NCI-H2196 treated with DMSO at 0.1 percent for 48 hours (cell line): ENCODE measurements at regions not wholly inside any gene's neighbourhood (a gene's known extent, or its start where the extent isn't known, plus 50 kb on each side); places are given as distances from the start of the nearest gene placed in this dataset.
A peak's percentile ranks its signal among the peaks of the same experiment; 100 is the strongest.

Experiments used
- DNase-seq: peaks from one replicate; lab custom pipeline; 2025; ENCODE audit not compliant: unreplicated experiment; lab: John Stamatoyannopoulos, UW

DNA sequence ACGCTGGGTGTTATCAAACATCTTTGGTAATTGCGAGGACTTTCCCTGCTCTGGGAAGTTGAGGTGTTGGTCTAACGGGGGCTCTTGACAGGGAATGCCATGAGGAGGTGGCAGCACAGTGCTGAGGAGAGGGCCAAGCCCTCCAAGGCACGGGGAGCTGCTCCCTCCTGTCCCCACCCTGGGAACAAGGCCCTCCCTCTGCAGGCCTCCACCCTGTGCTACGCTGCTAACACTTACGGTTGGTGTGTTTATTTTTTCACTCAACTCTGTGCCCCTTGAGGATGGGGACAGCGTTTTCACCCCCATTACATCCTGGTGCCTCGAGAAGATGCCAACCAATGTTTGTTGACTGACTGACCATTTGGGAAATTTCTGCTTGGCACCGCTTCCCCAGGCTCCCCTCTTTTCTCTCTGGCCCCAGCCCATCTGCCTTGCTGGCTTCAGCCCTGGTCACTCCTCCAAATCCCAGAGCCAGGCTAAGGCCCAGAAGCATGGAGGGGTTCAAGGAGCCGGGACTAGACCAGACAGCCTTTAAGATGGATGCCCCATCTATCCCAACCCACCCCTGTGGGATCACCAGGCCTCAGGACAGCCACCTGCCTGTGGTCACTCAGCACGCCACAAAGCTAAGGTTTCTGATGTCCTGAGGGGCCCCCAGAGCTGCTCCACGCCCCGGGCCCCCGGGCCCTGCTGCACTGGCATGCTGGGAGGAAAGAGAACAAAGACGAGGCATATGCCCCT, 125.7 kb downstream of the BARX1 start:
- DNase-seq: no peak

DNA sequence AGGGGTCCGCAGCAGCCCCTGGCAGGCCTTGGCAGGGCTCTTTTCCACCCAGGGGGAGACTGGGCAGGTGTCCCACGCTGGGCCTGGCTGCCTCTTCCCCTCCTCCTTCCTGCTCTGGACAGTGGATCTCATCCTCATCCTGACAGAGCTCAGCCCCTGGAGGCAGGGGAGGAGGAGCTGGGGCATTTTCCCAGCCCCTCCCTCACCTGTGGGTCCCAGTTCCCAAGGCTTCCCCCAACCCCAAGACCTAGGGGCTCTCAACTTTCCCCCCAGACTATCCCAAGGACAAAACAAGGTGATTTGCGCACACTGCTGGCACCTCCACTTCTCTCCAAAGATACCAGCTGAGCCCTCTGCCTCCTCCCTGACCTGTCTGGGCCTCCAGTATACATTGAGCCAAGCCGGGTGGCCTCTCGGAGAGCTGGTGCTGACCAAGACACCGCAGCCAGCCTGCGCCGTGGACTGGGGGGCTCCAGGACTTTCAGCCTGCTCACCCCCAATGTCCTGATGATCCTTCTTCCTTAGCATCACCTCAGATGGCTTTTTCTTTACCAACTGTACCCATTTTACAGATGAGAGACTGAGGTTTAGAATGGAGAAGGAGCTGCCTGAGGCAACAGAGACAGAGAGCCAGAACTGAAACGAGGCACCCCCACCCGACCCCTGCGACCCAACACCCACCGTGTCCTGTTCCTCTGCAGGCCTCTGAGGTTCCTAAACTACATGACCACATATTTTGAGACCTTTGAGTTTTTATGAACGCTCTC, 126.6 kb downstream of the BARX1 start:
- no peak for DNase-seq

DNA sequence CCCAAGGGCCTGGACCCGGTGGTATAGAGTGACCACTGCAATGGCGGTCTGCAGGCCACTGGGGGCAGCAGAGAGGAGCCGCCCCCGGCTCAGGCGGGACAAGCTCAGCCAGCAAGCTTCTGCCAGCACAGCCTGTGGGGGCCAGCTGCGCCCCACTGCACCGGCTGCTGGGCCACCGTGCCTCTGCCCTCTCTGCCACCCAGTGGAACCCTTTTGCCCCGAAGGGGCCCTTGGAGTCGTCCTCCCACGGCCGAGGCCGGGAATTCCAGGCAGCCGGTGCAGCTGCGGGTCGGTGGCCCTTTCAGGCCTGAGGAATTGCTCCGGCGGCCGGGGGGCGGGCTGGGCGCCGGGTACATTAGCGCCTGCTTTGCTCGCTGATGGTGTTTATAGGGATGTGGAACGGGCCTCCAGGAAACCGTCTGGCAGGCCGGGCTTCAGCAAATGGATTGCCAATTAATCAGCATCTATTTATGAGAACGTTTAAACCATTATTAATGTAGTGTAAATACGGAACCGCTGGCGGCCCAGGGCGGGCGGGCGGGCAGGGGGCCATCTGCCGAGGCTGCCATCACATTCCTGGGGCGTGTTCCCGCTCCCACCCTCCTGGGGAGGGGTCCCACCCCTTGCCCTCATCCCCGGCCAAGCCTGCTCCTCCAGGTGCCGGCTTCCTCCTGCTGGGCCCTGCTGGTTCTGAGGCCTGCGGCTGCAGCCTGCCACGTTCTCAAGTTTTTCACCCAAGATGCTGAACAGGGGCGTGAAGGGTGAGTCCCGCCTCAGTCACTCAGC, 127.4 kb downstream of the BARX1 start:
- DNase-seq: no peak

DNA sequence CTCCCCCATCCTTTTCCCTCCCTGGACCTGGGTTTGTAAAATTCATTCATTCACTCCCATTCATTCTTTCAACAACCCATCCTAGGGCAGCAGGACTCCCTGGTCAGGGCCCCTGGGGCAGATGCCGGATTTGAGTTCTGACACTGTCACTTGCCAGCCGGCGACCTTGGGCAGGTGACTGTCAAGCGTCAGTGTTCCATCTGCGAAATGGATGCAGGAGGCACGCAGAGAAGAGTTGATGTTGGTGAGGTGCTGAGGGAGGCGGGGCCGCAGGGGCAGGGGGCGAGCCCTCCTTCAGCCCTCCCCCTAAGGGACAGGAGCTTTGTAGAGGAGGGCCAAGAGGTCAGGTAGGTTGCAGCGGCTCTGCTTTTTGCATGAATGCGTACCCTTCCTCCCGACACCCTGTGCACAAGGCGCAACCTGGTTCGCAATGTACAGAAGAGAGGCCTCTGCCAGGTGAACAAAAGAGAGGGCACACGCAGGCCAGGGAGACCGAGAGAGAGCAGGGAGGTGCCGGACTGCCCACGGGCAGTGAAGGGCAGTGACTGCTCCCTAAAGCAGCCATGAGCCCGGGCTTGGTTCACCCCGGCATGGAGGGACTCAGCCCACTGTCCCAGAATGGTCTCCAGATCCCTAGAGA, 128.1 kb downstream of the BARX1 start:
- no peak for DNase-seq

DNA sequence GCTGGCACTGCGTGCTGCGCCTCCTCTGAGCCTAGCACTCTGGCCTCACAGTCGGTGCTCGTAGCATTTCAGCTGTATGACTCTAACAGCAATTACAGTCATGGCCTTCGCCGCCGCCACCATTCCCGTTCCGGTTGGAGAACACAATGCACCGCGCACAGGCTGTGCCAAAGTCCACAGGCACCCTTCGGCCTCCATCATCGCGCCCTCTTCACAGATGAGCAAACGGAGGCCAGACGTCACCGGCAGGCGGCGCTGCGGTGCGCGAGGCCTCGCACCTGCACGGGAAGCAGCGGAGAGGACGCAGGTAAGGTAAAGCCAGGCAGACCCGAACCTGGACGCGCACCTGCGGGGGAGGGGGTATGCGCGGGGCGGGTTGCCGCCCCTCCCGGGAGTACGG, 128.9 kb downstream of the BARX1 start:
- no peak for DNase-seq

DNA sequence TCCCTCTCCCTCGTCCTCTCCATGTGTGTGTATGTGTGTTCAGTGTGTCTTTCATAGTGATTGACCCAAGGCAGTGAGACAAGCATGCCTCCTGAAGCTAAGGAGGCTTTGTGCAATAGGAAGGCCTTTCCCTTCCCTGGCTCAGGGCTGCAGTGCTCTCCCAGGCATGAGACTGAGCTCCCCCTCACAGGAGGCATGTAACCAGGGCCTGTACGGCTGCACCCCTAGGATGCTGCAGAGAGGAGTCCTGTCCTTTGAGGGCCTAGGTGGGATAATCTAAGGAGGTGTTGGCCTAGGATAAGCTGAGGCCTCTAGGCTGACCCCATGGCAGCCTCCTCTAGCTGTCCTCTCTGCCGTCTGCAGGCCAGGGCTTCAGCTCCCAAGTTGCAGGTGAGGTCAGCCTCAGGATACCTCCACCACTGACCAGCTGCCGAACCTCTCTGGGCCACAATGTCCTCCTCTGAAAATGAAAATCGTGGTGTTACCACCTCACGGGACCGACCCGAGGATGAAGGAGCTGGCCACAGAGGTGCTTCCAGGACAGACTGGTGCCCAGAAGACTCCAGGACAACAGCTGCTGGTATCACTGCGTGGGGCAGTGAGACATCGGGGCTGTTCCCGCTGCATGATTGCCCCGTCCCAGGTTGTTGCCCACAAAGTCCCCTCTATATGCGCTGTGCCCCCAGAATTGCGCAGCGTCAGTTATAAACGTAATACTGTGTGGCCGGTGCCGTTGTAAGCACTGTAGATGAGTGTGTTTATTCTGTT, 129.6 kb downstream of the BARX1 start:
- DNase-seq: no peak

DNA sequence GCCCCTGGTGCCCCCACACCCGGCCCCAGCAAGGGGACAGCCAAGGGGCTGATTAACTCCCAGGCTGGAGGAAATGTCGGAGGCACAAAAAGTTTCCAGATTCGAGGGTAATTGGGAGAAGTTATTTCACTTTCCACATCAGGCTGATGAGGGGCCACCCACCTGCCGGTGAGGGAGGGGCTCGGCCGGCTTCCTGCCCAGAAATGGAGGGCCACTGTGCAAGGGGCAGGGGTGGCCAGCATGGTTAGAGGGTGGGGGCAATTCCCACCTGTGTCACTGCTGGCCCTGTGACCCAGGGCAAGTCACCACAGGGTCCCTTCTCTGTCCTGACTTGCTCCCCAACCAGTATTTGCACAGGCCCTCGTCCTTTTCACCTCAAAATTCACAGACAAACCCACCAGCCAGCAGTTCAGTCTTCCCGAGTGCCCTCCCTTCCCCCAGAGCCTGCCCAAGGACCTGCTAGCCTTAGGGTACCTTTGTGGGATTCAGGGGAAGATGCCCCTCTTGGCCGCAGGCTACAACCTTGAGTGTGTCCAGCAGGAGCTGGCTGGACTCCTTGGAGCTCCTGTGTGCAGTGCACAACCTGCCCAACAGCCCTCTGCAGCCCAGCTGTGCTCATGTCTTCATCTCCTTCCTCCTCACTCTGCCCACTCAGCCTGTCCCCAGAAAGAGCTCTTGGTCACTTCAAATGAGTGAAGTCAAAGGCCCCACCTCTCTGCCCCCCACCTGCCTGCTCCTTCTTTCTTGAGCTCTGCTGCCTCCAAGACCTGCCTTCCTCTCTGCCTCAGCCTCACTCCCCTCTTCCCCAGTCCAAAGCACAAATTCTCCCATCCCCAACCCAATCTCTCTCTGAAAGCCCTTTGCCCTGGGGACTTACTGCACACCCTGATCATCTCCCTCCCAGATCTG, 130.5 kb downstream of the BARX1 start:
- no peak for DNase-seq

DNA sequence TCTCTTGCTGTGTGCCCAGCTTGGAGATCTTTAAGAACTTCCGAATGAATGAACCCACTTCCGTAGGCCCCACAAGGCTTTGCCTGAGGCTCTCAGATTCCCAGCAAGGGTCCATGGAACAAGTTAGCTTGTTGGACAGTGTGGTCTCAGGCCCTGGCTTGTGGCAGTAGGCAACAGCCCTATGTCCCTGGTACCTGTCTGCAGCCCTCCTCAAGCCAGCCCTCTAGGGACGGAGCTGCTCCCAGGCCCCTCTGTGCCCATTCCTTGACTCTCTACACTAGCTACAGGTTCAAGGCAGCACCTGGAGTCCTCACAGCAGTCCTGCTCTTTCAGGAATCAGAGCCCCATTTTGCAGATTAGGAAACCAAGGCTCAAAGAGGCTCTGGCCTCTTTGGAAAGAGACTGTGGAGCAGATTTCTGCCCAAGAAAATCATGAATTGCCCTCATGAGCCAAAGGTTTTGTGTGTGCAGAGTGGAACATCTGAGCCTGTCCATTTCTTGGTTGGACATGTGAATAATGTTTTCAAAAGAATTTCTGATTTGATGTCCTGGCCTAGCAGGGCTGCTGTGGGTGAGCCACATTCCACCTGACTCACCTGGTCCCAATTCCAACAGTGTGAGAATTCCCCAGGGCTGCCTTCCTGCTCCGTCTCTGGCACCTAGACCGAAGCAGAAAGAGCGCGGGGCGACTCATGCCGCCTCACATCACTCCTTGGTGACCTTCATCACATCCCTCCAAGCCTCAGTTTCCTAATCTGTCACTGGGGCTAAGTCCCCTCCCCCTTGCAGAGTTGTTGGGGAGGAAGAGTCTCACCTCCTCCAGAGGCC, 131.7 kb downstream of the BARX1 start:
- DNase-seq: no peak

DNA sequence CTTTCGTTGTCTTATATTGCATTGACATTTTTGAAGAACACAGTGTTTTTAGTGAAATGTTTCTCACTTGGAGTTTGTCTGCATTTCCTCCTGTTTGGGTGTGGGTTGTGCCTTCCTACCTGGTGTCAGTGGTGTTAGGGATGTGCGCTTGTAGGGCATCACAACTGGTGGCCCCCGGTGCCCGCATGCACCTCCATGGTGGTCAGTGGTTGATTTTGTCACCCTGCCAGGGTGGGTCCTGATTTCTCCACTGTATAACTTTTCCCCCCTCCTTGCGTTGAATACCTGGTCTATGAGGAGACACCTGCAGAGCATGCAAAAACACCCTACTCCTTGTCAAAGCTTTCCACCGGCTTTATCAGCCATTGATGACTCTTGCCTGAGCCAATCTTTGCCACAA, 132.9 kb downstream of the BARX1 start:
- DNase-seq: no peak

DNA sequence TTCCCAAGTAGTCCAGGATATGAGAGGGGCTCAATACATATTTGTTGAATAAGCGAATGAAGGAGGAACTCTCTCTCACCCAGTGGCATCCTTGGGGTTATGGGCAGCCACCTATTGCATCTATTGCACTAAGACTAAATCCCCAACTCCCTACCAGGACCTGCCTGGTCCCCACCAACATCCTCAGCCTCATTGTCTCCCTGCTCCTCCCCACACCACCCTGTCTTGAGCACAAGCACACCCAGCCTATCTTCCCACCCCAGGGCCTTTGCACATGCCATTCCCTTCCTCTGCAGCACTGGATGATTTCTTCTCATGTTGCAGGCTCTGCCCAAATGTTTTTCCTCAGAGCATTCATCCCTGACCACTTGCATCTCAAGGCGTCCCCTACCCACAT, 133.8 kb downstream of the BARX1 start:
- no peak for DNase-seq

DNA sequence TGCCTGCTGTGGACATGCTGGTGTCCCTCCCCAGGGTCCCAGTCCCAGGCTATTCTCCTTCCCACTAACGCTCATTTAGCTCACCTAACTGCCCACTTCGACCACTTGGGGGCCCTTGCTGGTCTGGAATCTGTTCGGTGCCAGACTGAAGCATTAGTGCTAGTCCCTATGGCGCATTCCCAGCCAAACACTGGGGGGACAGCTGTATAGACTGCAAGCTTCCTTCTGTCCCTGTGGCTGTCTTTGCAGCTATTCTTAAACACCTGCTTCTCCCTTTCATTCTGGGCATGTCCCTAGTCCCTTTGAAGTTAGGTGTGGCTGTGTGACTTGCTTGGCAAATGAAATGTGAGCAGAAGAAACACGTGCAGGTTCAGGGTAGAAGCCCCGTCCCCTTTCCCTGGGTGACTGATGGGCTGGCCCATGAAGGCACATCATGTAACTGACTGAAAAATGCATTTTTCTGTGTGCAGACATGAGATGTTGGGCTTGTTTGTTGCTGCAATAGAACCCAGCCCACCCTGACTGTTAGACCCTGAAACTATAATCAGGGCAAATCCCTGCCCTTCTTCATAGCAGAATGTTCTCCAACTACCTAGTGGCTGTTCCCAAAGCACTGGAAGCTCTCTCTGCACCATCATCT, 134.4 kb downstream of the BARX1 start:
- DNase-seq: no peak

DNA sequence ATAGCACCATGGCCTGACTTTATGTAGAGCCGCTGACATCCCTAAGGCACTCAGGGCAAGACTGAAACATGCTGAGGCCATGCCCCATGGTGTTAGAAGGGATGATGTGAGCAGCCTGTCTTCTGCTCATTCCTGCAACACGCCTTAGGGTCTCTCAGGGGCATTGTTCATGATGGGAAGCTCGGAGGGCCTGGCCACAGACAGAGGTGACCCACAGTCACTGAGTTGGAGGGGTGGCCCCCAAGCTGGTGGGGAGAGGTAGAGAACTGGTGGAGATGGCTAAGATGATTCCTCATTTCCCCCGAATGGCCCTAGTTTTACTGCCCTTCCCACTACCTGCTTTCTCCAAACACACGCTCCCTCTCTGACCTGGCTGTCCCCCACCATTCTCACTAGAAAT, 135.2 kb downstream of the BARX1 start:
- DNase-seq: no peak

DNA sequence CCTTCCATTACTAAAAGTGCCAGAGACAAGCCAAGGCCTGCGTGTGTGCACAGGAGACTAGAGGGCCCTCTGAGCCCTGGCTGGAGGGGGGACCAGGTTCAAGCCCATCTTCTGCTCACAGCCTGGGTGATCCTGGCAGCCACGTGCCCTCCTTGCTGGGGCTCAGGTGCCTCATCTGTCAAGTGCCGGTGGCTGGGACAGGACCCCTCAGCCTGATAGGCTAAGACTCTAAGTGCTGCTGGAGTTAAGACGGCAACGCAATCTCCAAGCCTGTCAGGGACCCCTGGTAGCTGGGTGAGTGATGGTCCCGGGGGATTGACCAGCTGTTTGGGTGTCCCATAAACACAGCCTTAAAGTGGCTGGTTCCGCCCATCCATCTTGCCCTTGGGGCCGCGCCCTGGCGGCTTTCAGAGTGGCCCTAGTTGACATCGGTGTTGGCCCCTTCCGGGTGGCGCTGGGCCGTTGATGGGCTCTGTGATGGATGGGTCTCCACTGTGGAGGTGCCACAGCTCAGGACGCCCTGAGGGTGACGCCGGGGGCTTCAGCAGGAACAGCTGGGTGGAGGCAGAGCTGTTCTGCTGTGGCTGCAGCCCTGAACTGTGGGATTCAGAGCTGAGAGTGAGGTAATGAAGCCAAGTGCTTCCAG, 136.2 kb downstream of the BARX1 start:
- no peak for DNase-seq

DNA sequence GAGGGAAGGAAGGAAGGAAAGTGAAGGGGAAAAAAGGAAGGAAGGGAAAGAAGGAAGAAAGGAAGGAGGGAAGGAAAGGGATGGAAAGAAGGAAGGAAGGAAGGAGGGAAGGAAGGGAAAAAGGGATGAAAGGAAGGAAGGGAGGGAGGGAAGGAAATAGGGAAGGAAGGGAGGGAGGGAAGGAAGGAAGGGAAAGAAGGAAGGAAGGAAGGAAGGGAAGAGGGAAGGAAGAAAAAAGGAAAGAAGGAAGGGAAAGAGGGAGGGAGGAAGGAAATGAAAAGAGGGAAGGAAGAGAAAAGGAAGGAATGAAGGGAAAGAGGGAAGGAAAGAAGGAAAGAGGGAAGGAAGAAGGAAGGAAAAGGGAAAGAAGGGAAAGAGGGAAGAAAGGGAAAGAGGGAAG, 136.9 kb downstream of the BARX1 start:
- DNase-seq: no peak

DNA sequence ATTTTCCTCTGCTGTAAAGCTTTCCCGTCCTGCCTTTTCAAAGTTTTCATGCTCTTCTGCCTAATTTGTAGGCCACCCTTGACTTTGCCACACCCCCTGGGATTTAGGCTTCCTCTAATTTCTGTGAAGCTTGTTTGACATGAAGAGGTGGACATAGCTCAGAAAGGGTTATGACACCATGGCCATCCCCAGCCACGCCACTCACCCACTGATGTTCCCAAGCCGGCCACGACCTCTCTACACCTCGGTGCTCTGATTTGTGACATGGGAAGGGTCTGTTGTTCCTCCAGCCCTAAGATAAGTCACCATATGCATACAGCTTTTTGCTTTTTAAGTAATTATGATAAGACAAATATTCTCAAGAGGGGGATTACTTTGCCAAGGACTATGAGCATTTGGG, 139.5 kb downstream of the BARX1 start:
- DNase-seq: no peak

DNA sequence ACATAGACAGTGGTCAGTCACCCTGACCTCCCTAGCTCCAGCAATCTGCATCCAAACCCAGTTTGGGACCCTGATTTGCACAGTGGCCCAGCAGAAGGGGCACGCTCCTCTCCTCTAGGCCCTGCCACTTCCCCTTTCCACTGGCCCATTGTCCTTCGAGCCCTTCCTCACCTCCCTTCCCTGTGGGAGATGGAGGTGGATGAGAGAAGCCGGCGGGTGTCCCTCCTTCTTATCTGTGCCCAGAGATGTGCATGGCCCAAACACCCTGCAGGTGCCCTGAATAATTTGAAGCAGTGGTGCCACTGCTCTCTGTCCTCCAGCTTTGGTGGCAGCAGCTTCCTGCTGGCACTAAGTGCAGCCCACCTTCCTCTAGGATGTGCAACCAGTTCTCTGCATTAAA, 140.0 kb downstream of the BARX1 start:
- no peak for DNase-seq

DNA sequence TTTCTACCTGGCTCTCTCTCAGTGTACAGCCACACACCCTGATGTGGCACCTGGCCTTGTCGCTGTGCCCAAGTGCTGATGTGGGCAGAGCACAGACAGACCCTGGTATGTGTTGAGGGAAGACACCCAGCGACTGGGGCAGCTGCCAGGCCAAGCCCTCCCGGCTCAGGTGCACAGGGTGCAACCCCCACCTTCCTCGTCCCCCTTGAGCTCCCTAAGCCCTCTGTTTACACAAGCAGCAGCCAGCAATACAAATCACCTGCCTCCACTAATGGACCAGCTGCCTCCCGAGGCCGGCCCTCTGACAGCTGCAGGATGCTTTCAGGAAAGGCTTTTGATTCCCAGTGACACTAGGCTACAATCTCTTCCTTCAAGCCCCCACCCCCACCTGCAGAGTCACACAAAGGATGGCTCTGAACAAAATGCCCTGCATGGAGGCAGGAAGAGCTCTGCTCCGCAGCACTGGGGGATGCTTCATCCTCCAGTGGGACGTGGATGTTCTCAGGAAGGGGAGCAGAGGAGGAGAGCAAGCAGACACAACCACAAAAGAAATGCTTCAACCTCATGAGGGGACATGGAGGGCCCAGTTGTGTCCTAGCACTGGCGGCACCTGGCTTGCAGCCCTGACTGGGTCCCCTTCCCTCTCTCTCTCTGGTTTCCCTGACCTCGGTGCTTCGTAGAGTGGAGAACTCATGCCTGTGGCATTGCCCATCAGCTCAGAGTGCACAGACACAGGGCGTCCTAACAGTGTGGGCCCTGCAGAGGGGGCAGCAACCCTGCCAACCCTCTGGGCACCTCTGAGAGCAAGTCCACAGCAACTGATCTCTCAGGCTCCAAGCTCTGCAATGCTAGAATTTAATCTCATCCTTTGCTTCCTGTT, 140.8 kb downstream of the BARX1 start:
- peak; percentile 89 for DNase-seq
